ENCODE measurements at regions not wholly inside any gene's neighbourhood (a gene's known extent, or its start where the extent isn't known, plus 50 kb on each side); places are given as distances from the start of the nearest gene placed in this dataset.

GRCh38 chr14:50020799-50021198 is 95.6 kb downstream of the VCPKMT start:
- H3K79me2 ChIP-seq (ENCODE audit: control insufficient read depth in 1 of 2, insufficient read depth in 2 of 2, low read length in 2 of 2): no peaks in the 10 kb centered on the region
- no peak overlapping the region for H3K27ac ChIP-seq (ENCODE audit: low read depth, low read length)
- ChIA-PET POLR2A (ENCODE audit: partially characterized antibody) (no interaction called here), CTCF (ENCODE audit: partially characterized antibody) (no interaction called here)
- H2AFZ ChIP-seq (ENCODE audit: low read length): no peak overlapping the region
- H4K8ac ChIP-seq (ENCODE audit: extremely low read depth, insufficient read depth, low read length): no peak overlapping the region
- no peaks in the 10 kb centered on the region for H3K79me1 ChIP-seq (ENCODE audit: low read depth, low read length)
- no peak overlapping the region for H3K14ac ChIP-seq (ENCODE audit: insufficient read length)
- H3K4me1 ChIP-seq (replicated peaks in 1 of 4; ENCODE audit: control insufficient read depth in 3 of 4, insufficient read depth in 4 of 4, low read length in 3 of 4): no peaks in the 10 kb centered on the region
- no peaks in the 10 kb centered on the region; the same call in 1 of the 2 replicates for H3K23me2 ChIP-seq (ENCODE audit: low read depth, low read length)
- H3K23ac ChIP-seq (ENCODE audit: insufficient read length): no peak overlapping the region
- no peak overlapping the region for H3K9ac ChIP-seq (replicated peaks in 1 of 4; ENCODE audit: extremely low read depth in 1 of 4, low read depth in 3 of 4, low read length in 3 of 4)
- H3K4me2 ChIP-seq (ENCODE audit: insufficient read depth in 1 of 2, low read depth in 2 of 2, low read length in 2 of 2): no peak overlapping the region
- FAIRE-seq (no peak), DNase-seq (ENCODE audit: low read depth in 1 of 2, low spot score in 2 of 2) (no peak)
- H3K27me3 ChIP-seq (replicated peaks in 1 of 4; ENCODE audit: control insufficient read depth in 3 of 4, extremely low read depth in 1 of 4, insufficient read depth in 3 of 4, low read length in 3 of 4): no peaks in the 10 kb centered on the region; a peak in 1 of 7 replicates
- no peak overlapping the region for H2BK12ac ChIP-seq (ENCODE audit: low read depth, low read length)
- no peak overlapping the region for H2BK5ac ChIP-seq (ENCODE audit: low read depth, low read length)
- TF ChIP-seq BCL11A (IDR thresholded peaks at IDR 0.05; ENCODE audit: low read depth in 2 of 2, low read length in 2 of 2): no peak
- TF ChIP-seq CTCF (IDR thresholded peaks at IDR 0.05; ENCODE audit: control extremely low read depth in 1 of 3, insufficient read depth in 1 of 3, low read depth in 1 of 3, low read length in 3 of 3): no peak
- no peak for TF ChIP-seq KDM5A (IDR thresholded peaks at IDR 0.05; ENCODE audit: low read length)
- H3K56ac ChIP-seq (replicated peaks; ENCODE audit: insufficient read length, low read depth, low read length): no peak overlapping the region
- no peak overlapping the region for H2BK20ac ChIP-seq (ENCODE audit: low read length)
- H3K18ac ChIP-seq (ENCODE audit: extremely low read depth, low read length): no peak overlapping the region
- H3K4me3 ChIP-seq (ENCODE audit: extremely low read depth in 1 of 4, insufficient read depth in 2 of 4, low read depth in 3 of 4, low read length in 4 of 4): no peak overlapping the region
- H4K5ac ChIP-seq (ENCODE audit: insufficient read length, low read depth, low read length): no peak overlapping the region
- no peak overlapping the region for H2AK5ac ChIP-seq (ENCODE audit: low read depth, low read length)
- no peaks in the 10 kb centered on the region for H4K20me1 ChIP-seq (replicated peaks in 1 of 2; ENCODE audit: control insufficient read depth in 1 of 2, insufficient read depth in 2 of 2, low read length in 2 of 2)
- H3K36me3 ChIP-seq (ENCODE audit: control insufficient read depth in 2 of 4, insufficient read depth in 4 of 4, low read length in 3 of 4): no peaks in the 10 kb centered on the region
- H4K91ac ChIP-seq (replicated peaks; ENCODE audit: insufficient read length, low read length): no peak overlapping the region
- no peak overlapping the region for H3K4ac ChIP-seq (replicated peaks; ENCODE audit: insufficient read length, low read depth, low read length)
- no peak overlapping the region for H2BK120ac ChIP-seq (replicated peaks; ENCODE audit: low read depth, low read length)
- H2BK15ac ChIP-seq (ENCODE audit: low read length): no peak overlapping the region
- peaks cover 2 to 3% of the 10 kb centered on the region in 2 experiments; a peak in 2 of 4 replicates for H3K9me3 ChIP-seq (ENCODE audit: insufficient read depth in 2 of 2, low read depth in 1 of 2, low read length in 1 of 2)

Measured in H1 (cell line).